Mesenchymal stem cell (in vitro differentiated cells and primary cell): ENCODE measurements at regions not wholly inside any gene's neighbourhood (a gene's known extent, or its start where the extent isn't known, plus 50 kb on each side); places are given as distances from the start of the nearest gene placed in this dataset.
"Not testable (repeated sequence)": the region's sequence is repeated elsewhere in the genome, so short reads cannot be mapped to it uniquely, and the experiment has no call there.

ENCODE experiments used
- DNase-seq: peaks from one replicate; pipeline ENCODE4 v3.0.0-alpha.2; 2013
- H2AFZ ChIP-seq: one replicate; pipeline ENCODE4 v1.6.1; 2013; ENCODE audit warnings: low read depth, mild to moderate bottlenecking, control low read depth, inconsistent platforms, low read length, moderate library complexity
- H2AK5ac ChIP-seq: 2 replicates; pipeline ENCODE4 v1.6.1; 2013; ENCODE audit warnings: low read length, moderate library complexity, mild to moderate bottlenecking, inconsistent platforms; ENCODE audit not compliant: severe bottlenecking
- H2BK120ac ChIP-seq: one replicate; pipeline ENCODE4 v1.6.1; 2013; ENCODE audit warnings: low read depth, mild to moderate bottlenecking, inconsistent platforms, low read length, moderate library complexity
- H2BK12ac ChIP-seq, 2 experiments: one replicate each; pipeline ENCODE4 v1.6.1; 2013; ENCODE audit warnings: inconsistent platforms in 2 of 2, low read length in 2 of 2, mild to moderate bottlenecking in 2 of 2, moderate library complexity in 2 of 2, control low read depth in 1 of 2
- H2BK15ac ChIP-seq: one replicate; pipeline ENCODE4 v1.6.1; 2013; ENCODE audit warnings: mild to moderate bottlenecking, low read depth, inconsistent platforms; ENCODE audit not compliant: poor library complexity, severe bottlenecking
- H2BK5ac ChIP-seq: 2 replicates; pipeline ENCODE4 v1.6.1; 2013; ENCODE audit warnings: low read depth, mild to moderate bottlenecking, low read length, control low read depth, inconsistent platforms; ENCODE audit not compliant: poor library complexity, severe bottlenecking
- H3K14ac ChIP-seq, 2 experiments: one replicate each; pipeline ENCODE4 v1.6.1; 2013; ENCODE audit warnings: inconsistent platforms in 2 of 2, low read length in 2 of 2, control low read depth in 1 of 2, mild to moderate bottlenecking in 1 of 2, moderate library complexity in 1 of 2
- H3K18ac ChIP-seq, 2 experiments: one replicate each; pipeline ENCODE4 v1.6.1; 2013; ENCODE audit warnings: inconsistent platforms in 2 of 2, low read length in 2 of 2, control low read depth in 1 of 2, low read depth in 1 of 2, mild to moderate bottlenecking in 1 of 2
- H3K23ac ChIP-seq, 2 experiments: one replicate each; pipeline ENCODE4 v1.6.1; 2013; ENCODE audit warnings: inconsistent platforms in 2 of 2, low read length in 2 of 2, mild to moderate bottlenecking in 2 of 2, moderate library complexity in 2 of 2, control low read depth in 1 of 2
- H3K27ac ChIP-seq: 2 replicates; pipeline ENCODE4 v1.5.1; 2013; ENCODE audit warnings: mild to moderate bottlenecking, moderate library complexity, low read length, control low read depth, inconsistent platforms; ENCODE audit not compliant: poor library complexity, severe bottlenecking
- H3K27me3 ChIP-seq, 2 experiments: 2 replicates each; pipeline versions ENCODE4 v1.6.1 to v1.7.0; 2013; ENCODE audit warnings: low read length in 2 of 2, mild to moderate bottlenecking in 2 of 2, moderate library complexity in 2 of 2, control low read depth in 1 of 2, inconsistent platforms in 1 of 2; ENCODE audit not compliant: control insufficient read depth in 1 of 2, insufficient read depth in 1 of 2
- H3K36me3 ChIP-seq, 2 experiments: 2 replicates each; pipeline versions ENCODE4 v1.6.1 to v1.7.0; 2013; ENCODE audit warnings: low read length in 2 of 2, control low read depth in 1 of 2, inconsistent platforms in 1 of 2, low read depth in 1 of 2, mild to moderate bottlenecking in 1 of 2; ENCODE audit not compliant: insufficient read depth in 2 of 2, control insufficient read depth in 1 of 2
- H3K4ac ChIP-seq, 2 experiments: one replicate each; pipeline ENCODE4 v1.6.1; 2013; ENCODE audit warnings: inconsistent platforms in 2 of 2, low read length in 2 of 2, mild to moderate bottlenecking in 2 of 2, moderate library complexity in 2 of 2, control low read depth in 1 of 2, low read depth in 1 of 2
- H3K4me1 ChIP-seq: 2 replicates; pipeline ENCODE4 v1.6.1; 2013; ENCODE audit warnings: low read depth, low read length, control low read depth; ENCODE audit not compliant: control insufficient read depth, insufficient read depth
- H3K4me2 ChIP-seq: 2 replicates; pipeline ENCODE4 v1.6.1; 2013; ENCODE audit warnings: low read length, mild to moderate bottlenecking, inconsistent platforms; ENCODE audit not compliant: poor library complexity, severe bottlenecking
- H3K4me3 ChIP-seq, 2 experiments: 2 replicates each; pipeline versions ENCODE4 v1.5.1 to v1.7.0; 2013; ENCODE audit warnings: low read length in 2 of 2, mild to moderate bottlenecking in 2 of 2, control low read depth in 1 of 2, low read depth in 1 of 2; ENCODE audit not compliant: insufficient read depth in 1 of 2
- H3K79me1 ChIP-seq: replicated peaks from 2 replicates; pipeline ENCODE4 v1.6.1; 2013; ENCODE audit warnings: mild to moderate bottlenecking, control low read depth, low read length, inconsistent platforms; ENCODE audit not compliant: poor library complexity, severe bottlenecking
- H3K9ac ChIP-seq: 2 replicates; pipeline ENCODE4 v1.7.0; 2013; ENCODE audit warnings: mild to moderate bottlenecking, low read length, moderate library complexity
- H3K9me3 ChIP-seq: 2 replicates; pipeline ENCODE4 v1.7.0; 2013; ENCODE audit warnings: mild to moderate bottlenecking, low read length; ENCODE audit not compliant: control insufficient read depth
- H4K8ac ChIP-seq: one replicate; pipeline ENCODE4 v1.6.1; 2013; ENCODE audit warnings: inconsistent platforms, mild to moderate bottlenecking, low read length, moderate library complexity
- H4K91ac ChIP-seq: one replicate; pipeline ENCODE4 v1.6.1; 2013; ENCODE audit warnings: mild to moderate bottlenecking, low read length, inconsistent platforms
- WGBS: methylation state at CpG from one replicate; pipeline ENCODE4 v1.1.7; 2013; ENCODE audit warnings: mixed read lengths; 5-methylcytosine and 5-hydroxymethylcytosine counted together

- Histone ChIP-seq H3K9ac (no peak overlapping the region), H4K91ac (no peak overlapping the region), H3K79me1 (no peaks in the 10 kb centered on the region), H2BK5ac (no peak overlapping the region), H3K4me3 (no peak overlapping the region), H3K23ac (no peak overlapping the region), H2AFZ (no peak overlapping the region), H2AK5ac (no peak overlapping the region), H2BK12ac (no peak overlapping the region), H3K27me3 (no peaks in the 10 kb centered on the region), H3K4ac (no peak overlapping the region), H2BK120ac (no peak overlapping the region), H3K18ac (no peak overlapping the region), H3K14ac (no peak overlapping the region), H3K9me3 (no peaks in the 10 kb centered on the region), H2BK15ac (no peak overlapping the region), H3K36me3 (no peaks in the 10 kb centered on the region), H3K4me2 (no peak overlapping the region), H4K8ac (no peak overlapping the region), H3K4me1 (no peaks in the 10 kb centered on the region), H3K27ac (no peak overlapping the region)
- WGBS, result 100% methylated on average over 1 of the region's 1 CpG
- no peak for DNase-seq
These were observed 64.8 kb downstream of the MAD2L1 start for GRCh38 chr4:120001850-120002249.

- Histone ChIP-seq H2AFZ (no peak overlapping the region), H2BK12ac (no peak overlapping the region), H3K23ac (no peak overlapping the region), H2BK5ac (no peak overlapping the region), H4K8ac (no peak overlapping the region), H3K18ac (no peak overlapping the region), H3K27me3 (no peaks in the 10 kb centered on the region), H3K9ac (no peak overlapping the region), H3K4me3 (no peak overlapping the region), H3K14ac (no peak overlapping the region), H3K4me2 (no peak overlapping the region), H4K91ac (no peak overlapping the region), H3K4me1 (no peaks in the 10 kb centered on the region), H2BK120ac (no peak overlapping the region), H2AK5ac (no peak overlapping the region), H3K79me1 (no peaks in the 10 kb centered on the region), H3K4ac (no peak overlapping the region), H3K9me3 (no peaks in the 10 kb centered on the region), H3K36me3 (no peaks in the 10 kb centered on the region), H2BK15ac (no peak overlapping the region), H3K27ac (no peak overlapping the region)
- 40% methylated on average over 2 of the region's 6 CpGs for WGBS
- peak; percentile 4 for DNase-seq
These were observed 65.9 kb downstream of the MAD2L1 start for GRCh38 chr4:120000591-120001296.

- not testable (repeated sequence) for DNase-seq
These were observed 70.6 kb downstream of the MAD2L1 start for GRCh38 chr4:119996024-119996423.

GRCh38 chr4:119984996-119985395 lies 81.7 kb downstream of the MAD2L1 start:
- WGBS, result 88% methylated on average over 2 of the region's 2 CpGs

More at GRCh38 chr4:119996024-119996423, 70.6 kb downstream of the MAD2L1 start:
- not testable (repeated sequence) for H3K4me2 ChIP-seq, H2AFZ ChIP-seq, H3K14ac ChIP-seq, H3K9me3 ChIP-seq, H2BK5ac ChIP-seq, H4K8ac ChIP-seq, H4K91ac ChIP-seq, H3K4ac ChIP-seq, H3K36me3 ChIP-seq, H3K27me3 ChIP-seq, H3K27ac ChIP-seq, H2BK12ac ChIP-seq, H3K23ac ChIP-seq, H3K79me1 ChIP-seq, H3K4me3 ChIP-seq, H3K9ac ChIP-seq, H3K4me1 ChIP-seq, H2AK5ac ChIP-seq, H2BK15ac ChIP-seq, H2BK120ac ChIP-seq, H3K18ac ChIP-seq
- WGBS, result 60% methylated on average over 7 of the region's 10 CpGs

More at GRCh38 chr4:119984996-119985395, 81.7 kb downstream of the MAD2L1 start:
- no peak for DNase-seq
- H3K4me1 ChIP-seq, result no peaks in the 10 kb centered on the region
- no peak overlapping the region for H3K4me3 ChIP-seq
- H3K27ac ChIP-seq, result no peak overlapping the region
- H3K4me2 ChIP-seq, result no peak overlapping the region
- no peak overlapping the region for H3K14ac ChIP-seq
- no peaks in the 10 kb centered on the region for H3K27me3 ChIP-seq
- no peak overlapping the region for H2BK15ac ChIP-seq
- H2BK5ac ChIP-seq, result no peak overlapping the region
- no peak overlapping the region for H2AK5ac ChIP-seq
- H3K36me3 ChIP-seq, result no peaks in the 10 kb centered on the region
- H3K23ac ChIP-seq, result no peak overlapping the region
- no peak overlapping the region for H2AFZ ChIP-seq
- no peak overlapping the region for H2BK12ac ChIP-seq
- no peaks in the 10 kb centered on the region for H3K79me1 ChIP-seq
- H4K8ac ChIP-seq, result no peak overlapping the region
- H2BK120ac ChIP-seq, result no peak overlapping the region
- no peak overlapping the region for H3K9ac ChIP-seq
- no peak overlapping the region for H4K91ac ChIP-seq
- H3K4ac ChIP-seq, result no peak overlapping the region
- peaks cover 5% of the 10 kb centered on the region for H3K9me3 ChIP-seq
- H3K18ac ChIP-seq, result no peak overlapping the region
